ENCODE measurements at regions not wholly inside any gene's neighbourhood (a gene's known extent, or its start where the extent isn't known, plus 50 kb on each side); places are given as distances from the start of the nearest gene placed in this dataset.

GRCh38 chr3:59235634-59236012, 185.8 kb upstream of the CFAP20DC start:
- TF ChIP-seq CTCF (IDR thresholded peaks at IDR 0.05) (no peak), POLR2AphosphoS5 (IDR thresholded peaks at IDR 0.05; ENCODE audit: insufficient read depth in 1 of 2, low read depth in 1 of 2) (no peak), POLR2A (IDR thresholded peaks at IDR 0.05) (no peak)

All from vagina (tissue), 2 donors.